GM21526 (cell line): ENCODE measurements at regions not wholly inside any gene's neighbourhood (a gene's known extent, or its start where the extent isn't known, plus 50 kb on each side); places are given as distances from the start of the nearest gene placed in this dataset.
A peak's percentile ranks its signal among the peaks of the same experiment; 100 is the strongest.

Experiments
- ATAC-seq: cut with Tn5 transposase; IDR thresholded peaks from one replicate; pipeline ENCODE4 v1.9.1; 2021; ENCODE audit warnings: moderate library complexity; ENCODE audit not compliant: unreplicated experiment, low FRiP score

GRCh38 chr7:97580205-97580604 lies 151.7 kb upstream of the TAC1 start:
- no peak for ATAC-seq

- ATAC-seq: no peak
Observed at GRCh38 chr7:97595439-97595838, 136.4 kb upstream of the TAC1 start.

- no peak for ATAC-seq
Observed at GRCh38 chr7:97601931-97602457, 129.9 kb upstream of the TAC1 start.

- ATAC-seq: no peak
Observed at GRCh38 chr7:97620495-97620894, 111.4 kb upstream of the TAC1 start.

- ATAC-seq: peak; percentile 98
Observed at GRCh38 chr7:97623333-97623732, 108.6 kb upstream of the TAC1 start.

- ATAC-seq: no peak
Observed at GRCh38 chr7:97630116-97630515, 101.8 kb upstream of the TAC1 start.

- ATAC-seq: no peak
Observed at GRCh38 chr7:97635622-97636021, 96.3 kb upstream of the TAC1 start.

GRCh38 chr7:97639036-97639435 lies 92.8 kb upstream of the TAC1 start:
- no peak for ATAC-seq

GRCh38 chr7:97659363-97660045 lies 72.4 kb upstream of the TAC1 start:
- ATAC-seq: no peak

GRCh38 chr7:97667359-97667758 lies 64.5 kb upstream of the TAC1 start:
- no peak for ATAC-seq

GRCh38 chr7:97671571-97671970 lies 60.3 kb upstream of the TAC1 start:
- ATAC-seq: no peak

- ATAC-seq: no peak
Observed at GRCh38 chr7:97680622-97681021, 51.3 kb upstream of the TAC1 start.
